Fibroblast of the conjunctiva (primary cell): ENCODE measurements at regions not wholly inside any gene's neighbourhood (a gene's known extent, or its start where the extent isn't known, plus 50 kb on each side); places are given as distances from the start of the nearest gene placed in this dataset.

Source experiments
- DNase-seq: peaks from one replicate; pipeline ENCODE4 v3.0.0-alpha.2; 2010; ENCODE audit warnings: low read depth

DNA sequence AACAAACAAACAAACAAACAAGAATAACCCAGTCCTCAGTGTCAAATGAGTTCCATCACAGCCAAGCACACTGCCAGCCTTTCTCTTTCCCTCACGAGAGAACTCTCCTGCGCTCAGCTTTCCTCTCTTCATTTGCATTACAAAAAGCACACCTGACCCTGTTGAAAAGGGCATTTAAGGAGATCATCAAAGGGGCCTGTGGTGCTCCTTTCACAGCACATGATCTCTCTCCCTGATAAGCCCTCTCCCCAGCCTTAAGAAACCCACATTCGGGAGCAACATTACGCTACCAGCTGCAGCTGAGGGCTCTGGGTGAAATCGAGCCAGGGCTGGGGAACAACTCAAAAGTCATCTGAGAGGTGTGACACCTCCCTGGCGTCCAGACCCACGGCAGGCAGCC lies 165.6 kb upstream of the TMCC3 start:
- DNase-seq, result no peak

DNA sequence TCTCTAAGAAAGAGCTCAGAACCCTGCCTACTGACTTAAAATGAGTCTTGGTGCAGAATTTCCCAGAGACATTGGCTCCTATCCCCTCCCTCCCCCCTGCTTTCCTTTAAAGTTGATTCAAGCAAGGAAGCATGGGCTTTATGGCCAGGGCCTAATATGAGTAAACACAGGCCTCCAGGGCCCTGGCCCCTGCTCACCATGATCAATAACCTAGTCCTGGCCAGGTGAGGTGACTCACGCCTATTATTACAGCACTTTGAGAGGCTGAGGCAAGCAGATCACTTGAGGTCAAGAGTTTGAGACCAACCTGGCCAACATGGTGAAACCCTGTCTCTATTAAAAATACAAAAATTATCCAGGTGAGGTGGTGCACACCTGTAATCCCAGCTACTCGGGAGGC lies 165.1 kb upstream of the TMCC3 start:
- no peak for DNase-seq

DNA sequence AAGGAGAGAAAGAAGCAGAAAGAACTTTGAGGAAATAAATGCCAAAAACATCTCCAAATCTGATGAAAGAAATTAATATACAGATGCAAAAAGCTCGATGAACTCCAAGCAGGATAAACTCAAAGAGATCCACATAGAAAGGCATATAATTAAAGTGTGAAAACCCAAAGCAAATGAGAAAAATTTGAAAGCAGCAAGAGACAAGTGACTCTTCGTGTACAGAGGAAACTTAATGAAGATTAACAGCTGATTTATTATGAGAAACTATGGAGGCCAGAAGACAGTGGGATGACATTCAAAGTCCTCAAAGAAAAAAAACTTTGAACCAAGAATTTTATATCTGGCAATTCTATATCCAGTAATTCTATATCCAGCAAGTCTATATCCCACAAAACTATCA lies 163.0 kb upstream of the TMCC3 start:
- DNase-seq, result no peak

DNA sequence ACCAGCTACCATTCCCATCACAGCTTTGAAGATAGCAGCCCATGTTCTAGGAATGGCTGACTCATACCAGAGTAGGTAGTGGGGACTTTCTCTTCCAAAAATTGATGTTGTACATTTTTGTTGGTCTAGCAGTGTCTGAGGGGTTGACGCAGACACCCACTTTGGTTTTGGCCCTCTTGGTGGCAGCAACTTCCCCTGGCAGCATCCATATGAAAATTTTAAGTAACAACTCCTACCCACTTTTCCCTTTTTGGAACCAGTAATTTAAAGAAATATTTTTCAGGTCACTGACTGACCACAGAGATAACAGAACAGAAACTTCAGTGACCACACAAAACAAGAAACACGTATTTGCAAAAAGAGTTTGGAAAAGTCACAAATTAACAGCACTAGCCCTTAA lies 162.0 kb upstream of the TMCC3 start:
- DNase-seq, result no peak

DNA sequence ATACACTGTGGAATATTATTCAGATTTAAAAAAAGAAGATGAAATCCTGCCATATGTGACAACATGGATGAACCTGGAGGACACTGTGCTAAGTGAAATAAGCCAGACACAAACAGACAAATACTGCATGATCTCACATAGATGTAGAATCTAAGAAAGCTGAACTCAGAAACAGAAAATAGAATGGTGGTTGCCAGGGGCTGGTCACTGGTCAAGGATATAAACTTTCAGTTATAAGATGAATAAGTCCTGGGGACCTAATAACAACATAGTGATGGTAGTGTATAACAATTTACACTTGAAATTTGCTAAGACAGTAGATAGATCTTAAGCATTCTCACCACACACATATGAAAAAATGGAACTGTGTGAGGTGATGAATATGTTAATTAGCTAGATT lies 161.3 kb upstream of the TMCC3 start:
- no peak for DNase-seq

DNA sequence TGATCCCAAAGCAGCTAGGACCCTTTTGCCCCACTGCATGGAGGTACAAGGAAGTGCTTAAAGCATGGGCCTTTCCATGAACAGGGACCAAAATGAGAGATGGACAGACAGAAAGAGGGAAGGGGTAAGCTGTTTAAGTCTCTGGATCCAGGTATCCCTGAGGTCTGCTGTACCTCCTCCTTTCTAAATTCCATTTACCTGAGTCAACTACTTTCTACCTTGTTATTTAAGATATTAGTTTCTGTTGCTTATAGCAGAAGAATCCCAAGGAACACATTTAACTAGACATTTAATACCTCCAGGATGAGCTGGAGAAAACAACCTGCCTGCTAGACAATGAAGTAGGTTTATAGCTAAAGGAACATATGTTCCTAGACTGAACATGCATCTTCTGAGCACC lies 157.6 kb upstream of the TMCC3 start:
- no peak for DNase-seq

DNA sequence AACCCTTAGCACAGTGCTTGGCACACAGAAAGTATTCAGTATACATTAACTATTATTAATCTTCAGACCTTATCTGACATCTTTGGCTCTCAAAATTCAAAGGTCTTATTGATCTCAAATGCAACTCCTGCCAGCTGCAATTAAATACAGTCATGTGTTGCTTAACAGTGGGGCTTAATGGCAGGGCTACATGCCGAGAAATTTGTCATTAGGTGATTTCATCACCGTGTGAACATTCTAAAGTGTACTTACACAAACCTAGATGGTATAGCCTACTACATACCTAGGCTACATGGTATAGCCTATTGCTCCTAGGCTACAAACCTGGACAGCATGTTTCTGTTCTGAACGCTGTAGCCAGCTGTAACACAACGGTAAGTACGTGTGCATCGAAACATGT lies 156.3 kb upstream of the TMCC3 start:
- DNase-seq, result no peak

DNA sequence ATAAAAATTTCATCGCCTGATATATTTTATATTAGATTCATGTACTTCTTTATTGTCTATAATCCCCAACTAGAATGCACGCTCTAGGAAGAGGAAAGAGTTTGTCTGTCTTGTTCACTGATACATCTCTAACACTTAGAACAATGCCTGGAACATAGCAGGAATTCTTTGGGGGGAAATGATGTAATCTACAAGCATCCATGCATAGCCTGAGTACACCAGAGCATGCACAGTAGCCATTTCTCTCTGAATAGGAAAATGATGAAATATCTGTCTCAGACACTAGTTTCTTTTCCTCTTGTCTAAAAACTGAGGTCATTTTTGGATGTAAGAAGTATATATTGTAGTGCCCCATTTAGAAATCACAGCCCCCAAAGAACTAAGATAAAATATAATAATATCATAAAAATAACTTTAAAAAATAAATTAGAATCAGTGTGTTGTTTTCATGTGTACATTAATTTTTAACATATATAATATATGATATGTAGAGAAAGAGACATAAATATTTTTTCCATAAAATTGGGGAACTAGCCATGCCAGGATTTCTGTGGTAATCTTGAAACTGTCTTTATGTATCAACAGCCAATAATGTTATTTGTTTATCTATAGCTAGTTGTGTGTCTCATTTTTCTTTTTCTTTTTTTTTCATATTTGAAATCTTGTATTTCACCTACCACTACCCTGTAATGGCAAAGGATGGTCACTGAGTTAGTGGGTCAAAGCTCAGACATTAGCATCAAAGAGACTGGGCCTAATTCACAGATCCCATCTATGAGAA lies 155.6 kb upstream of the TMCC3 start:
- DNase-seq, result peak; percentile 34

DNA sequence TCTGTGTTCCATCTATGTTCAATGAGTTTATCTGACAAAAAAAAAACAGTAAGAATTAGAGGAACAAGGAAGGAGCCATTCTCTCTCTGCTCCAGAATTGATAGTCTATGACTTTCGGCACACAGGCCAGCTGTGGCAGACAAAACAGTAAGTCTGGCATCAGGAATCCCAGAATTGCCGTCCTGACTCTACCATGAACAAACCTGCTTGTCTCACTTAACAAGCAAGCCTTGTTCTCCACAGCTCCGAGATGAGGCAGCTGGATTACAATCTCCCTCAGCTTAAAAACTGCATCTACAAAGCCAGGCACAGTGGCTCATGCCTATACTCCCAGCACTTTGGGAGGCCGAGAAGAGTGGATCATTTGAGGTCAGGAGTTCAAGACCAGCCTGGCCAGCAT lies 153.6 kb upstream of the TMCC3 start:
- DNase-seq, result no peak

DNA sequence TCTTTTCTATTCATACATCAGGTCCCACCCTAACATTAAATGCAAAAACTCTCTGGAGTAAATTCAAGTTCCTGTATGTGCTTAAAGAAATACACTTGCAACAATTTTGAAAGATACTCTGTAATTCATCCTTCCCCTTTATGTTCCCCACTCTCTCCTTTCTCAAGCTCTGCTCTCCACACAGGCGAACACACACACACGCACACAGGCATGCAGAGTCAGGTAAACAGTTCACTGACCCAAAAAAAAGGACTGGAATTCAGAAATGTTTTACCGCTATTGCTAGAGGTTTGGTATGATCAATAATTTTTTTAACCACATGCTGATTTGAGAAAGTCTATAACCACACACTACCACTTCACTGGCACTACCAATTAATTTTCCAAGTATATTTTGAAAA lies 152.4 kb upstream of the TMCC3 start:
- no peak for DNase-seq

DNA sequence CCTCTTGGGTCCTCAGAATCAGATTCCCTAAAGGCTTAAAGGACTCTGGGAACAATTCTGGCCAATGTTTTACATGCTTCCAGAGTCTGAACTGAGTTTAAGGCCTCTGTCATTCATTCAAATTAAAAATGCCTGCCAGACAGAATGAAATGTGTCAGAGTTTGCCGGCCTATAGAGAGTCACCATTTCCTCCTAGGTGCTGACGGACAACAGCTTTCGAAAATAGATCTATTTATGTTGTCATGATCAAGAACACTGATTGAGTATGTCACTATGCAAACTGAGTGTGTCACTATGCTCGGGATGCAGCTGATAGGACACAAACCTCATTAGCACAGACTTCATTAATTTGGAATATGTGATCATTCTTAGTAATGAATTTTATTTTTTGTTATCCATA lies 151.4 kb upstream of the TMCC3 start:
- DNase-seq, result no peak

DNA sequence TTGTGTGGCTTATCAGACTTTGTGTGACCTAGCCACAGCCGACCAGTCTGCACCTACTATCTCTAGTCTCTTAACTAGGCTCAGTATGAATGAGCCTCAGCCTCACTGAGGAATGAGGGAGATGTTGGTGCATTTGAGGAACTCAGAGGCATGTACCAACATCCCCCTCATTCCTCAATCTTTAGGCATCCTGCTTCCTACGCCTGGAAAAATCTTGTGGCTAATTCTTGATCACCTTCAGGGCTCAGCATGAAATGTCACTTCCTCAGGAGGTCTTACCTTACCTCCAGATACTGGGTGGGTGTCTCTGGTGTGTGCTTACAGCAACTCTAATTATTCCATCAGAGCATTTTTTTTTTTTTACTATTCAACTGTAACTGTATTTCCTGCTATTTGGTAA lies 148.8 kb upstream of the TMCC3 start:
- no peak for DNase-seq

DNA sequence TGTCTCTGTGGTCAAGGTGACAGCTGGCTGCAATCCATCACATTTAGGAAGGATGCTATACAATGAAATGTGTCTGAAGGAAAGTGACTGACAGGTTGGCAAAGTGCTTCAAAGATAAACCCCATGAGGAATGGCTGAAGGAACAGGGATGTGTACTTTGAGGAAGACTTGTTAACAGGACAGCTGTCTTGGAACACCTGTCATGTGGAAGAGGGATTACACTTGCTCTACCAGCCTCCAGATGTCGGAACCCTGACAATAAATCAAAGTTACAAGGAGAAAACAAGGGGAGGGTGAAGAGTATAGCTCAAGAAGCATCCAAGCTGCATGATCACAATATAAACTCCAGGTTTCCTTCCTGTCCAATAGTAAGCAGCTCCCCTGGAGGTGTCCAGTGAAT lies 147.8 kb upstream of the TMCC3 start:
- DNase-seq, result no peak

DNA sequence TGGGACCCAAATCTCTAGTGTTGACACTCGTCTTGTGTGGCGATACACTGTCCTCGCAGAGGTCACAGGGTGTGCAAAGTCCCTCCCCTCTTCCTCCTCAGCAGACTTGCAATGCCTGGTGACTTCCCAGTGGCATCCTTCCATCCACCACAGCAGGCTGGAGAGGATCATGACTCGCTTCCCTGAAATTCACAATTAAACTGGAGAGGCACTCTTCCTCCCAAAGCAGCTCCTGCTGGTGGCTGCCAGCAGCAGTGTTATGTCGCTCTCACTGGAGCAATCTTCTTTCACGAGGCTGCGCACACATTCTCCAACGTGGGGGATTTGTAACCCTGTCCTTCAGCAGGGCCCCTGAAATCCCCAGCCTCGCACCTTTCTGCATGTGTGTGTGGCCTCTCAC lies 145.2 kb upstream of the TMCC3 start:
- DNase-seq, result peak; percentile 18

DNA sequence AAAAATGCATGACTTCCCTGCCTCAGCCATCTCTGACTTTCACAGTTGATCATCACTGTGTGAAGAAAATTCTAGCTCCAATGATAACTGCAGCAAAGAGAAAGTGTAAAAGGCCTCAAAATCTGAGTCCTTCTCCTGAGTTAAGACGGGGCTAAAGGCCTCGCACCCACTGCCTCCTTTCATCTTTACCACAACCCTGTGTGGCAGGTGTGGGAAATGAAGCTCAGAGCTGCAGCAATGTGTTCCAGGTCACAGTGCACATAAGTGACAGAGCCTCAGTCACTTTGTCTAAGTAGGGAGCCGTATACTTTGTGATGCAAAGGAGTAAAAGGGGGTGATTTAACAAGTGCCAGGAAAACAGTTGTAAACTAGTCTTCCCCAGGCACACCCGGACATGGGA lies 144.7 kb upstream of the TMCC3 start:
- no peak for DNase-seq

DNA sequence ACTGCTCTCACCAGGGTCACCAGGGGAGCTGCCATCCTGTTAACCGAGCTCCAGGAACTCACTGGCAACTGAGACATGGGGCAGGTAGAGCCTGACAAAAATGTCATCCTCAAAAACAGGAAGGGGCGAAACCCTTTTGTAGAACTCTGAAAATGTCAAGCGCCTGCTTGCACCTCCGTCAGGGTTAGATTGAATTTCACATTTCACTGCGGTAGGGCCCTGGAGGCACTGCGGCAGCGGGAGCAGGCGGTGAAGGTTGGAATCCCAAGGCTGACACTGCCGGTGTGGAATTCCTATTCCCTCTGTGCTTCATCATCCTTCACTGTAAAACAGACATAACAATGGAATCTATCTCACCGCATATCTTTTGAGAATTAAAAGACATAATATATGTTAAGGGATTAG lies 142.8 kb upstream of the TMCC3 start:
- DNase-seq, result no peak

DNA sequence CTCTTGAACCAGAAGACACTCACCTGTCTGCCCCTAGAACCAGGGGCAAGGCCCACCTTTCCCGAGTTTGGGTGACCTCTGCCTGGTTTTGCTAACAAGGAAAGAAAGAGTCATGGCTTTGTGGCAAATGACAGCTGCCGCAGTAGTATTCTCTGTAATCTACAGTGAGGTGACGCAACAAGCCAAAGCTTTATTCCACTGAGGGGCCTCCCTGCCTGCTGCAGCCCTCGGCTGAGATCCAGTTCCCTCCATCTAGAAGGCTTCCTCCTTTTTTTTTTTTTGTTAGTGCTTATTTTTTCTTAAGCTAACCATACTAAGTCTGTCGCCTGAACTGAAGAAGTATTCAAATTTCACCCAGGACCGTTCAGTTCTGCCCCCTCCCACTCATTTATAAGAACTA lies 142.3 kb upstream of the TMCC3 start:
- no peak for DNase-seq

DNA sequence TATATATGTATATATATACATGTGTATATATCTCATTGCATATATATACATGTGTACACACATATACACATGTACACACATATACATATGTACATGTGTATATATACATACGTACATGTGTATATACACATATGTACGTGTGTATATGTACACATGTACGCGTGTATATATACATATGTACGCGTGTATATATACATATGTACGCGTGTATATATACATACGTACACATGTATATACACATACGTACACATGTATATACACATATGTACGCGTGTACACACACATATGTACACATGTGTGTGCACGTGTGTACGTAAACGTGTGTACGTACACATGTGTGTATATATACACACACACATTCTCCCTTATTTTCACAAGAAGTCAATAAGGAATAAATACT lies 141.6 kb upstream of the TMCC3 start:
- DNase-seq, result no peak

DNA sequence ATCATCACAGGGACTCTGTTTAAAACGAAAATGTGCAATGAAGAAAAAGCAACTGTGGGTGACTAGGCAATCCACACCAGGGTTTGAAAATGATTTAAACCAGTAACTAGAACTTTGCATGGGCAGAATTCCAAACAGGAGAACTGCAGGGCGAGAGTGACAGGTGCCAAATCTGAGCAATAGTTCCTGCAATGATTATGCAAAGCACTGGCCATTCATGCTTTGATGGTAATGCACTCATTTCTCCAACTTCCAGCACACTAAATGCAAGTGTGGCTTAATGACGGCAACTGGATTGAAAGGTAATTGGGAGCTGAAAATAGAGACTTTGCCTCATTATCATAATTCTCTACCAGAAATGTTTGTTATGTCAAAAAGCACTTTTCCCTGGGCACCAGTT lies 140.5 kb upstream of the TMCC3 start:
- no peak for DNase-seq

DNA sequence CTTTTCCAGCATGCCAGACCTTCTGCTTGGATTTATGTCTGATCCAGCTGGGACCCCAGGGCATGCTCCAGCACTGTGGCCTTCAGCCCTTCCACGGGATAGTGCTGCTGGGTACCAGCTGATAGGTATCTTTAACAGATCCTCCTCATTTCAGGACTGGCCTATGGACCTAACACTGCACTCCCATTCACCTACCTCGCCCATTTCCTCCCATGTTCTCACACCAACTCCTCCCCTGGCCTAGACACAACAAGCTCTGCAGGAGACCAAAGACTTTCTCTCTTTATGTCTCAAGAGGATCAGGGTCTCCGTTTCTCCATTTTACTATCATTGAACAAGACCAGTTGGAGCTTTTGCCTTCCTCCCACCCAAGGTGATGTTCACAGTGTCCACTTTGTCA lies 140.0 kb upstream of the TMCC3 start:
- no peak for DNase-seq

DNA sequence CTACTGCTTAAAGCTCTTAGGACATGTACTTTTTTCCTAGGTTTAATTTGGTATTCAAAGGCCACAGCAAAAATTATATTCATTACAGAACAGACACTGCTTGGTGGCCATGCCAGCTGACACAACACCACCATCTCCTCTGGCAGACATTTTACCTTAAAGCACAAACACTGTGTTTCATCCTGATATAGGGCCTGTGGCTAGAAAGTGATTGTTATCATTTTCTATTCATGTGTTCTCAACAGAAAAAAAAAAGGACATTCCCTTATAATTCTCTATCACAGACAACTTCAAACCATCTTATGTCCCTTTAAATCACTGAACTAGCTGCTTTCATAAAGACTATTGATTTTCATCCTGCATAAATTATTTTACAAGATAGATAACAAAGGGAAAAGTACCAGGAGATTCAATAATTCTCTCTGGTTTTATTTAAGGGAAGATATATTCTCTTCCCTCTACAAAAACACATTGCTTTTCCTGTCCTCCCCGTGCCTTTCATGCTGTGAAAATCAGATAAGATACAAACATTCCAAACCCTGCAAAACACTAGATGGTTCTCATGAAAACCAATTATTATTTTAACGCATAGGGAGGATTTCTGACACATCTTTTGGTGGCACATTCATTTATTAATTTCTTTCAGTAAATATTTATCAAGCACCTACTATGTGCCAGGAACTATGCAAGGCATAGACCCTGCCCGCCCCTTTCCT lies 139.3 kb upstream of the TMCC3 start:
- DNase-seq, result no peak

DNA sequence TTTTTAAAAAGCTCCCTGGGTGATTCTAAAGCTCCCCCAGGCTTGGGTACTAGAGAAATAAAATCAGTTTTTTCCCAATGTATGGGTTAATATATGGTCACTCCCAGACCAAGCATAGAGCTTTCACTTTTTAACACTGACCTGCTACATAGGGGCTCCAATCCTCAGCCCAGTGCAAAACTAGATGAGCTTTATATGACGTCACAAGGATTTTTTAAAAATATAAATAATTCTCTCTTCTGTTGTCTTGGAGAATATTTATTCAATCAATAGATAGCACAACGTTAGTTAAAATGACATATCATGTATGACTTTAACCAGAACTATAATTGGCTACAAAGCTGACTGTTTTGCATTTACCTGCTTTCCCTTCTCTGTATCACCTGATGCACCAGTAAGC lies 137.9 kb upstream of the TMCC3 start:
- no peak for DNase-seq

DNA sequence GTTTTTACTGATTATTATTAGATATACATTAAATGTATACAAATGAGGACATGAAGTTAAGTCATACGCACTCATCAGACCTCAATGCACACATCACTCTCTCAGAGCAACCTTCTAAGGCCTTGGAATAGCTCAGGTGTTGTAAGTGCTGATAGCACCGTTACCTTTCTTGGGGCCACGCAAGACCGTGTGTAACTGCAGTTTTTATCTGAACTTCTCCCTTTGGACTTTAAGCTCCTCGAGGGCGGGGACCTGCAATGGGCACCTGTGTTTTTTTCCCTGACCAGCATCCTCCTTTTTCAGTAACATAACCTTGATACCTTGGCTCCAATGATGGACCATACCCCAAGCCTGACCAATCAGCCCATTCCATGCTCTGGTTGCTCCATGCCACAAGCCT lies 136.5 kb upstream of the TMCC3 start:
- no peak for DNase-seq

DNA sequence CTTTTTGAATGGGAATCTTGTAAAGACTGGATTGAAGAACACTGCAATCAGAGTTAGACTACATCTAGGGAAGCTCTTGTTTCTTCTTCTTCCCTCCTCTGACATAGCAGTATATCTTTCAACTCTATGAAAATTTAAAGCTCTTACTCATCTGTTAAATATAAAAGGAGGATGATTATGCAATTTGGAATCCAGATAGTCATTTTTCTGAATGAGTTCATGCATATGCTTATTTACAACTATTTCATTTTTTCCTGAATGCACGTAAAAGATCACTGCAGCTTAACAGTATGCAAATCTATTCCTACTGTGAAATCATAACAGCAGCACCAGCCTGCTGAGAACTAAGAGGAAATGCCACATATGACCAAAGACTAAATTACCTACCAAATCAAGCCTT lies 133.5 kb upstream of the TMCC3 start:
- no peak for DNase-seq
